Esophagus muscularis mucosa (tissue), 4 donors: ENCODE measurements at regions not wholly inside any gene's neighbourhood (a gene's known extent, or its start where the extent isn't known, plus 50 kb on each side); places are given as distances from the start of the nearest gene placed in this dataset.
A peak's percentile ranks its signal among the peaks of the same experiment; 100 is the strongest.

Experiments used
- DNase-seq: peaks from one replicate; pipeline ENCODE4 v3.0.0-alpha.2; 2017; ENCODE audit errors: extremely low spot score
- H3K27ac ChIP-seq, 4 donors: fragments of 200-600 bp; sonication (generic); replicated peaks in 1 of 4; 1 replicate in 3 of 4; 2 replicates in 1 of 4; pipeline ENCODE4 v1.5.1; 2016 to 2019; ENCODE audit warnings: mild to moderate bottlenecking in 1 of 4
- H3K27me3 ChIP-seq, 4 donors: fragments of 200-600 bp; sonication (generic); one replicate each; pipeline versions ENCODE4 v1.5.1 to v1.6.0; 2016 to 2019
- H3K36me3 ChIP-seq, 4 donors: fragments of 200-600 bp; sonication (generic); one replicate each; pipeline ENCODE4 v1.5.1; 2016 to 2019
- H3K4me1 ChIP-seq, 4 donors: fragments of 200-600 bp; sonication (generic); one replicate each; pipeline ENCODE4 v1.5.1; 2016 to 2019
- H3K4me3 ChIP-seq, 4 donors: fragments of 200-600 bp; sonication (generic); 1 replicate in 2 of 4; 2 replicates in 2 of 4; pipeline ENCODE4 v1.5.1; 2016 to 2019; ENCODE audit warnings: mild to moderate bottlenecking in 4 of 4, moderate library complexity in 1 of 4
- H3K9me3 ChIP-seq, 4 donors: fragments of 200-600 bp; sonication (generic); 1 replicate in 3 of 4; 2 replicates in 1 of 4; pipeline ENCODE4 v1.5.1; 2016 to 2019
- EP300 ChIP-seq: sonication (generic); formaldehyde crosslinking; IDR thresholded peaks from one replicate; pipeline ENCODE4 v1.6.1; 2017; ENCODE audit warnings: antibody characterized with exemption
- POLR2A ChIP-seq: fragments of 450-650 bp; IDR thresholded peaks from one replicate; pipeline ENCODE4 v1.6.1; 2017; ENCODE audit warnings: antibody characterized with exemption, moderate library complexity, mild to moderate bottlenecking, low read depth
- POLR2AphosphoS5 ChIP-seq, 2 donors: sonication (generic); formaldehyde crosslinking; IDR thresholded peaks; one replicate each; pipeline ENCODE4 v1.6.1; 2017; ENCODE audit warnings: antibody characterized with exemption in 2 of 2
- WGBS: methylation state at CpG from one replicate; pipeline ENCODE4 v1.1.5; 2018; 5-methylcytosine and 5-hydroxymethylcytosine counted together
- intact Hi-C: fragments of 100-400 bp; cut with DNase I; formaldehyde crosslinking; loops from one replicate; pipeline ENCODE4 v1.15.1; 2023
- TF ChIP-seq, protein P1 (sequence below), 3 experiments: fragments of 200-600 bp in 2 of 3; fragments of 450-650 bp in 1 of 3; sonication (generic) in 2 of 3; IDR thresholded peaks; one replicate each; pipeline ENCODE4 v1.5.1; 2017 to 2019; ENCODE audit warnings: antibody characterized with exemption in 3 of 3, mild to moderate bottlenecking in 2 of 3, moderate library complexity in 1 of 3

- 62% methylated on average over 9 of the region's 9 CpGs for WGBS
- peaks cover 8 to 18% (median 16%) of the 10 kb centered on the region in 4 donors for H3K4me1 ChIP-seq
- peak overlapping the region in 2 of 4 donors; percentile 41 to 50 for H3K27ac ChIP-seq
- H3K27me3 ChIP-seq: no peaks in the 10 kb centered on the region
- DNase-seq: no peak
- intact Hi-C loops: no loop called here
- TF ChIP-seq POLR2AphosphoS5 (IDR thresholded peaks at IDR 0.05): peak; percentile 15 to 25
- TF ChIP-seq, protein P1, sequence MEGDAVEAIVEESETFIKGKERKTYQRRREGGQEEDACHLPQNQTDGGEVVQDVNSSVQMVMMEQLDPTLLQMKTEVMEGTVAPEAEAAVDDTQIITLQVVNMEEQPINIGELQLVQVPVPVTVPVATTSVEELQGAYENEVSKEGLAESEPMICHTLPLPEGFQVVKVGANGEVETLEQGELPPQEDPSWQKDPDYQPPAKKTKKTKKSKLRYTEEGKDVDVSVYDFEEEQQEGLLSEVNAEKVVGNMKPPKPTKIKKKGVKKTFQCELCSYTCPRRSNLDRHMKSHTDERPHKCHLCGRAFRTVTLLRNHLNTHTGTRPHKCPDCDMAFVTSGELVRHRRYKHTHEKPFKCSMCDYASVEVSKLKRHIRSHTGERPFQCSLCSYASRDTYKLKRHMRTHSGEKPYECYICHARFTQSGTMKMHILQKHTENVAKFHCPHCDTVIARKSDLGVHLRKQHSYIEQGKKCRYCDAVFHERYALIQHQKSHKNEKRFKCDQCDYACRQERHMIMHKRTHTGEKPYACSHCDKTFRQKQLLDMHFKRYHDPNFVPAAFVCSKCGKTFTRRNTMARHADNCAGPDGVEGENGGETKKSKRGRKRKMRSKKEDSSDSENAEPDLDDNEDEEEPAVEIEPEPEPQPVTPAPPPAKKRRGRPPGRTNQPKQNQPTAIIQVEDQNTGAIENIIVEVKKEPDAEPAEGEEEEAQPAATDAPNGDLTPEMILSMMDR (IDR thresholded peaks at IDR 0.05): no peak
- H3K36me3 ChIP-seq: no peaks in the 10 kb centered on the region
- no peaks in the 10 kb centered on the region for H3K9me3 ChIP-seq
- no peak overlapping the region for H3K4me3 ChIP-seq
Observed at GRCh38 chr2:236748385-236748784, 178.8 kb downstream of the ACKR3 start.

- H3K27ac ChIP-seq: peak overlapping the region in 2 of 4 donors; percentile 41 to 50
Observed at GRCh38 chr2:236748801-236749200, 179.2 kb downstream of the ACKR3 start.

GRCh38 chr2:236749346-236749745 is 179.7 kb downstream of the ACKR3 start:
- no peak overlapping the region for H3K4me3 ChIP-seq
- 52% methylated on average over 4 of the region's 4 CpGs for WGBS

More at GRCh38 chr2:236748801-236749200, 179.2 kb downstream of the ACKR3 start:
- TF ChIP-seq POLR2AphosphoS5 (IDR thresholded peaks at IDR 0.05) (no peak), POLR2A (no peak), EP300 (no peak)
- TF ChIP-seq, protein P1 (IDR thresholded peaks at IDR 0.05): no peak
- Histone ChIP-seq H3K9me3 (no peaks in the 10 kb centered on the region), H3K4me3 (no peak overlapping the region), H3K4me1 (peaks cover 8 to 22% (median 16%) of the 10 kb centered on the region in 4 donors), H3K36me3 (no peaks in the 10 kb centered on the region), H3K27me3 (no peaks in the 10 kb centered on the region)
- 73% methylated on average over 7 of the region's 7 CpGs for WGBS
- no peak for DNase-seq
- intact Hi-C loops: no loop called here

GRCh38 chr2:236752096-236752495 is 182.5 kb downstream of the ACKR3 start:
- 94% methylated on average over 11 of the region's 11 CpGs for WGBS
- Histone ChIP-seq H3K27me3 (no peaks in the 10 kb centered on the region), H3K4me3 (no peak overlapping the region), H3K36me3 (no peaks in the 10 kb centered on the region), H3K27ac (no peak overlapping the region), H3K4me1 (peaks cover 0 to 22% (median 8%) of the 10 kb centered on the region in 4 donors), H3K9me3 (no peaks in the 10 kb centered on the region)
- DNase-seq: no peak
- TF ChIP-seq POLR2AphosphoS5 (IDR thresholded peaks at IDR 0.05): no peak
- no peak for TF ChIP-seq POLR2A
- TF ChIP-seq, protein P1 (IDR thresholded peaks at IDR 0.05): no peak
- TF ChIP-seq EP300: no peak
- intact Hi-C loops: no loop called here

More at GRCh38 chr2:236749346-236749745, 179.7 kb downstream of the ACKR3 start:
- Histone ChIP-seq H3K4me1 (peaks cover 8 to 22% (median 16%) of the 10 kb centered on the region in 4 donors), H3K9me3 (no peaks in the 10 kb centered on the region), H3K27me3 (no peaks in the 10 kb centered on the region), H3K27ac (no peak overlapping the region), H3K36me3 (no peaks in the 10 kb centered on the region)
- no peak for TF ChIP-seq POLR2A
- no peak for TF ChIP-seq EP300
- no peak for TF ChIP-seq POLR2AphosphoS5 (IDR thresholded peaks at IDR 0.05)
- TF ChIP-seq, protein P1 (IDR thresholded peaks at IDR 0.05): no peak
- intact Hi-C loops: no loop called here
- DNase-seq: no peak

- Histone ChIP-seq H3K4me3 (no peak overlapping the region), H3K36me3 (no peaks in the 10 kb centered on the region), H3K9me3 (no peaks in the 10 kb centered on the region), H3K27ac (no peak overlapping the region), H3K4me1 (peaks cover 0 to 17% (median 4%) of the 10 kb centered on the region in 4 donors), H3K27me3 (no peaks in the 10 kb centered on the region)
- no peak for TF ChIP-seq POLR2AphosphoS5 (IDR thresholded peaks at IDR 0.05)
- no peak for TF ChIP-seq EP300
- TF ChIP-seq, protein P1 (IDR thresholded peaks at IDR 0.05): no peak
- no peak for TF ChIP-seq POLR2A
- WGBS: 77% methylated on average over 4 of the region's 5 CpGs
- intact Hi-C loops: no loop called here
- no peak for DNase-seq
Observed at GRCh38 chr2:236753606-236754270, 184.1 kb downstream of the ACKR3 start.
